ENCODE measurements at regions not wholly inside any gene's neighbourhood (a gene's known extent, or its start where the extent isn't known, plus 50 kb on each side); places are given as distances from the start of the nearest gene placed in this dataset.

DNA sequence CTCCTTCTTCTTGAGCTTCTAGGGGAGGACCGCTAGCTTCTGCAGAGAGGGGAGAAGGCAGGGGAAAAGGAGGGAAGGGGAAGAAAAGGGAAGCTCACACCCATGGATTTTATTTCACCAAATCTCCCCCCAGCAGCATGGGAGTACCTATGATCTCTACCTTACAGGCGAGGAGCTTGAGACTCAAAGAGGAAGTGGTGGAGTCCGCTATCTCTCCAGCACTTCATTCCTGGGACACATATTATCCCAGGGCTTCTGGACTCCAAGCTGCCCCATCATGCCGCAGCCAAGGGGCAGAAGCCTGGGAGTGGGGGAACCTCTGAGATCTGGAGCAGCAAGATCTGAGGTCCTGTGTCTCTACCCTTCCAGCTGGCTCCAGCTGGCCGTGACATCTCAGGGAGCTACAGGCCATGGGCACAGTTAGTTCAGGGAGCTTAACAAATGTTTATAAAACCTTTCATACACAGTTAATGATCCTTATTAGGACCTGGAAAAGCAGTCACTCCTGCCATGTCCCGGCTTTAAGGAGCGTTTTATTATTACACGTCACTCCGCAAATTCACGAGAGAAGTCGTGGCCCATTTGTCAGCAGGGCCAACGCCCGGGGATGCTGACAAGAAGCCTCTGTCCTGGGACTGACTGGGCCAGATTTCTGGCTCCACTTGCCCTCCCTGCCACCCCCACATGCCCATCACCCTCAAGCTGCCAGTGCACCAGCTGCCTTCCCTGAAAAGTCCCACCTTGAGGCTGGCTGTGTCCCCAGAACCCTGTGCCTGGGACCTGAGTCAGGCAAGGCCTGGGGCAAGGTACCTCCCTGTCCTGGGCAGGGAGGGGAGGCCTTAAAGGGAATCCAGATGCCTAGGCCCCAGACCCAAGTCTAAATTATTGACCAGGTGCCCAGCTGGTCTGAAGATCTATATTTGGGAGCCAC lies 132.1 kb upstream of the ZMIZ1 start:
- no peak for ATAC-seq

- no peak for ATAC-seq
Observed at GRCh38 chr10:78937393-78937792, 131.4 kb upstream of the ZMIZ1 start.

DNA sequence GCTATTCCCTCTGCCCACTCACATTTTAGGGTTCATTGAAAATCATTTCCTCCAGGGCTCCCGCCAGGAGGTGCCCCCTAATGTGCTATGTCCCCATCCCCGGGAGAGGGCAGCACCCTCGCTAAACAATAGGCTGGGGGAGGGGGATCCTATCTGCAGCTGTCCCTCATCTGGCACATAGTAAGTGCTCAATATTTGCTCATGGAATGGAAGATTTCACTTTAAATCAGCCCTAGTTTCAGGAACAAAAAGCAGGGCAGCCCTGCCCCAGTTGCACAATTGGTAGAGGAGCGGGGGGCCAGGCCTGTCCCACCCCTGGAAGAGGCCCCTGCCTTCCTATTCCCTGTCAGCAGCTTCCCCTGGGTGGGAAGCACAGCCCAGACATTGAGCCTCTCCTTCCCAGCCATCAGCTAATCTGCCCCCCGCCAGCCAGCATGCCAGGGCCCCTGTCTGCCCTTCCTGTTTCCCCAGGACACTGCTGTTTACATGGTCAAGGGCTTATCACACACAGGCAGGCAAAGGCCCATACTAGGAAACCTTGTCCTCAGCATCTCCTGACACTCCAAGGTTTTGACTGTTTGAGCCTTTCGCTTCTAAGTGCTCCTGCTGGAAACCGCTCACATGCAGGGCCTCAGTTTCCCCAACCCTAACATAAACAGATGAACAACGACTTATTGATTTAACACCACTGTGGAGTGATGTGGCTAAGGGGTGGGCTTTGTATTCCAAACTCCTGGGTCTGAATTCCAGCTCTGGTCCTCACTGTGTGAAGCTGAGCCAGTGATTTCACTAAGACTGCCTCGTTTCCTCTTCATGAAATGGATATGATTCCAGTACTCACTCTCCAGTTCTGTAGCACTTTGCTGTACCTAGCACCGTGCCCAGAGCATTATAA lies 130.7 kb upstream of the ZMIZ1 start:
- no peak for ATAC-seq

DNA sequence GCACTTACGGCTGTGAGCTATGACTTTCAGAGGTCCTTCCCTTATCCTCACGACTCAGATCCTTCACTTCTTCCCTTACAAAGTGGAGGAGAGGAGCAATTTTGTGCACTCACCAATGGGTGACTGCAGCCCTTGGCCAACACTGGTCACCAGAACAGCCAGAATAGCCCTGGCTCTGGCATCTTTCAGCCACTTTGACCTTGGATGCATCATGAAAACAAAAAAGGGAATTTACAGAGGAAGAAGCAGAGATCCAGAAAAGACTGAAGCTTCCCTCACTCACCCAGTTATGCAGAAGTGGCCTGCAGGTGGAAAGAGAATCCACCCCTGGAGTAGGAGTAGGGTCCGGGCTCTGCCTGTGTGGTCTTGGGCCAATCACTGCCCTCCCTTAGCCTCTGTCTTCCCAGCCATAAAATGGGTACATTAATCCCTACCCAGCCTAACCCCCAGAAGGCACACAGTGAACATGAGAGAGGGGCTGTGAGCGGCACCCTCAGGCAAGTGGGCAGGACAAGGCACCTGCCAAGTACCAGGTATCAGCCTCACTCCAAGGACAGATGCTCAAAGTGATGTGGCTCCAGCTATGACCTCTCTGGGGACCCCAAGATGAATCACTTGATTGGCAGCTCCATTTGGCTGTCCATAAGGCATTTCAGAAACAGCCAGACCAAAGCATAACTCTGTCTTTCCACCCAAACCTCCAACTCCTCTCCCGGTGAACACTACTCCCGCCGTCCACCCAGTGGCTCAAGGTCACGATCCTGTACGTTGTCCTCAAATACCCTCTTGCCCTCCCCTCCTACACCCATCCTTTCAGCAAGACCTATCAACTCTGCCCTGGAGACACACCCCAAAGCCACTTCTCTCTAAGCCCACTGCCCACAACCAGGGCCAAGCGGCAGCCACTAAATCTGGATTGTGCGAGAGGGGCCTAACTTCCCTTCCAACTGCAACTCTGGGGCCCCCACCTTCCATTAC lies 129.8 kb upstream of the ZMIZ1 start:
- ATAC-seq, result no peak

DNA sequence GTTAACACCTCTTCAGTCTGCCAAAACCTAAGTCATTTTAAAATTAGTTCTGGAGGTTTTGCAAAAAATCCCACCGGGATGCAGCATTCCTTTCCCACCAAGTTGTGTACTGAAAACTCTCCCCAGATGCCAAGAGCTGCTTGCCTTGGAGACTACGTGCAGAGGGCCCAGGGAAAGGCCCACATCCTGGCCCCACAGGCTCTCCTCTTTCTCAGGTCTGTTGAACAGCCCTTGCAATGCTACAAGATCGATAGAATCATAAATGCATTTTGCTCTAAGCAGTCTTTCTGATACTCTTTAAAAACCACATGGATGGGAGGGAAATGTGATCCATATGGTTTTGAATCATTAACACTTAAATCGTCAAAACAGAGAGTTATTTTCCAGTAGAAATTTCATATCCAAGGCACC lies 126.7 kb upstream of the ZMIZ1 start:
- no peak for ATAC-seq

GRCh38 chr10:78944723-78945312 lies 123.9 kb upstream of the ZMIZ1 start:
- ATAC-seq, result no peak

GRCh38 chr10:78945838-78946237 lies 122.9 kb upstream of the ZMIZ1 start:
- ATAC-seq, result no peak

DNA sequence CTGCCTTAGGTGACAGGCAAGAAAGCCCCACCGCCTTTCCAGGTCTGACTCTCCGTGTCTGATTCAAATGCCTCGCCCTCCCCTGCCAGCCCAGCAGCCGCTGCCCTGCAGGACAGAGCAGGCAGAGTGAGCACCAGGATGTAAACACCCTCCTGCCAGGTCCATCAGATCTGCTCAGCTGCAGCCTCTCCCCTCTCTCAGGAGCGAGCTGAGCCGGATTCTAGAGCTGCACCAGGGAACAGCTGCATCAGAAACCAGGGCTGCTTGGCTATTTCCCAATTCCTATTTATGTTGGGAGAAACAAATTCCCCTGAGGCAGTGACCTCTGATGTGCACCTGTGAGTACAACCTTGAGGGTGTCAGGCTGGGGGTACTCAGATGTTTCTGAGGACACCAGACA lies 121.5 kb upstream of the ZMIZ1 start:
- no peak for ATAC-seq

DNA sequence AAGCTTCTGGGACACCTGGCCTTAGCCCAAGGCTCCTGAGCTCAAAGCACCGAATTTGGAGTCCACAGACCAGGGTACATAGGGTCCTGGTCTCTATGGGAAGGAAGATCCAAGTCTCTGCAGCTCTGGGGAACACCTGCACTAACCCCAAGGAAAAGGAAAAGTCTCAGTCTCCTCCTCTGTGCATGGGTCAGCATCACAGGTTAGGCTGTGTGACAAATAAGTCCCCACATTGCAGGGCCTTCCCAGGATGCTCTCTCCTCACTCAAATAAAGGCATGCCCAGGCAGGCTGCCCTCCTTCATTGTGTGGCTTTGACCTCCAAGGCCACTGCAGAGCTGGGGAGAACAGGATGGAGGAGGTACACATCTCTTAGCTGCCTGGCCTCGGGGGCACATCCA lies 121.0 kb upstream of the ZMIZ1 start:
- no peak for ATAC-seq

DNA sequence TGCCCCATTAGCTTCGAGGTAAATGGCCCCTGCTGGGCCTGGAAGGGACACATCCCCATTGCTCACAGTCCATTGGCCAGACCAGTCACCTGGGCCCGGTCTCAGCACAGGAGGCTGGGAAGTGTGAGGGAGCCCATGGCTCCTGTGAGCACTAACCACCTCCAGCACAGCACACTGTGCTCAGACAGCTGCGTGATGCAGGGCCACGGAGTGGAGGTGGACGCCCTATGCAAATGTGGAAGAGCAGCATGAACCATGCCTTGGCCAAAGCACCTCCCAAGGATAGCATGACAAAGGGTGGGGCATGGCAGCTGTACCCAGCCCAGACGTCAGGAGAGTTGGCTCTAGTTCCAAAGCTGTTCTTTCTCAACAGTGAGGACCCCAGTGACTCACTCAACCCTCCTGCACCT lies 120.1 kb upstream of the ZMIZ1 start:
- ATAC-seq, result no peak

GRCh38 chr10:78950656-78951587 lies 117.8 kb upstream of the ZMIZ1 start:
- no peak for ATAC-seq

DNA sequence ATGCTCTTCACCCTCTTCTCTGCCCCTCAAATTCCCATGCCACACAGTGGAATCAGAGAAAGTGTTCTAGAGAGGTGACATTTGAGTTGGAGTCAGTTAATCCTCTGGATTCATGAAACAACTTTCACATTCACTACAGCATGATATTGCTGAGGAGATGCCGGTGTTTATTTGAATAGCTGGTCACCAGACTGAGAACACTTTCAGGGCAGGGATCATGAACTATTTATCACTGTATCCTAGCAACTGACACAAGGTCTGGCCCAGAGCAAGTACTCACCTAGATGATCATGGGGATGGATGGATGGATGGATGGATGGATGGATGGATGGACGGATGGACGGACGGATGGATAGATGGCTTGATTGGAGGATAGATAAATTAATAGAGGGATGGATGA lies 116.7 kb upstream of the ZMIZ1 start:
- ATAC-seq, result no peak

GRCh38 chr10:78952686-78953085 lies 116.1 kb upstream of the ZMIZ1 start:
- ATAC-seq, result no peak

- ATAC-seq, result no peak
Observed at GRCh38 chr10:78953113-78953798, 115.5 kb upstream of the ZMIZ1 start.

- no peak for ATAC-seq
Observed at GRCh38 chr10:78953799-78954297, 114.9 kb upstream of the ZMIZ1 start.

DNA sequence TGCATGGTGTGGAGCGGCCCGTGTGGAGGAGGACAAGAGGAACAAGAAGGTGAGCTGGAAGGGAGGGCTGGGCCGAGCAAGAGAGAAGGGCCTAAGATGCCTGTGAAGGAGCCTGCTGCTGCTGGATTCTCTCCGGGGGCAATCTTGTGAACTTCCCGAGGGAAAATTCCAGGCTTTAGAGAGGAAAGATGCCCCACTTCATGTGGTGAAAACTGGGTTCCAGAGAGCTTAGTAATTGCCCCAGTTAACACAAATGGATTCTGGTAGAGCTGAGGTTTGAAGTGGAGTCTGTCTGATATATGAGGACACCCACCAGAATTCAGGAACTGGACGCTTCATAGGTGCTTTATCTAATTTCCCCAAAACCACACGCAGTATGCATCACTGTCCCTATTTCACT lies 114.1 kb upstream of the ZMIZ1 start:
- no peak for ATAC-seq

GRCh38 chr10:78955206-78955605 lies 113.6 kb upstream of the ZMIZ1 start:
- no peak for ATAC-seq

DNA sequence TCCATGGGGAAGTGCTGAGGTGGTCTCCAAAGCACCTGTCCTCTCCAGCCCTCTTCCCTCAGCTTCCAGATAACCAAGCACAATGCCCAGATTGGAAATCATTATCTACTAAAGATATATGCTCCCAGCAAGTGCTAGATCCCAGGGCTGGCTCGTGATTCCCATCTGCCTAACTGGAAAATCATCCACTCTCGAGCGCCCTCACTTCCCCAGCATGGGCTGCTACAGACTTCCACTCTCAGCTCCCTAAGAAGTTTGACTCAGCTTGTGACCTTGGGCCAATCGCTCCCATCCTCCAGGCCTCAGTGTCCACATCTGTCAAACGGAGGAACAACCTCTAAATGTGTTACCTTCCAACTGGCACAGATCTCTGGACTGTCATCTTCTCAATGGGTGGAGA lies 112.4 kb upstream of the ZMIZ1 start:
- no peak for ATAC-seq

GRCh38 chr10:78957471-78958039 lies 111.2 kb upstream of the ZMIZ1 start:
- ATAC-seq, result no peak
